Fibroblast of villous mesenchyme (primary cell): ENCODE measurements at regions not wholly inside any gene's neighbourhood (a gene's known extent, or its start where the extent isn't known, plus 50 kb on each side); places are given as distances from the start of the nearest gene placed in this dataset.
A peak's percentile ranks its signal among the peaks of the same experiment; 100 is the strongest.
"Not testable (repeated sequence)": the region's sequence is repeated elsewhere in the genome, so short reads cannot be mapped to it uniquely, and the experiment has no call there.

Experiments
- DNase-seq: peaks from one replicate; pipeline ENCODE4 v3.0.0-alpha.2; 2010; ENCODE audit warnings: low read depth
- H3K4me3 ChIP-seq: 2 replicates; pipeline ENCODE4 v1.5.1; 2011; ENCODE audit warnings: low read depth, mild to moderate bottlenecking, low read length
- CTCF ChIP-seq: IDR thresholded peaks from 2 replicates; pipeline ENCODE4 v1.5.1; 2012; ENCODE audit warnings: low read depth, mild to moderate bottlenecking, low read length; ENCODE audit not compliant: insufficient read depth

- no peak overlapping the region for H3K4me3 ChIP-seq
- no peak for TF ChIP-seq CTCF
- peak; percentile 23 for DNase-seq
These were observed 98.6 kb downstream of the ZIC1 start for GRCh38 chr3:147507638-147508286.

- no peak for DNase-seq
- H3K4me3 ChIP-seq: no peak overlapping the region
- TF ChIP-seq CTCF: no peak
These were observed 100.3 kb downstream of the ZIC1 start for GRCh38 chr3:147509448-147509847.

- TF ChIP-seq CTCF: no peak
- DNase-seq: no peak
These were observed 104.6 kb downstream of the ZIC1 start for GRCh38 chr3:147513785-147514184.

GRCh38 chr3:147514366-147515160 is 105.4 kb downstream of the ZIC1 start:
- TF ChIP-seq CTCF: no peak
- DNase-seq: no peak

More at GRCh38 chr3:147513785-147514184, 104.6 kb downstream of the ZIC1 start:
- no peak overlapping the region for H3K4me3 ChIP-seq

GRCh38 chr3:147518465-147518864 is 109.3 kb downstream of the ZIC1 start:
- no peak overlapping the region for H3K4me3 ChIP-seq
- DNase-seq: no peak
- no peak for TF ChIP-seq CTCF

More at GRCh38 chr3:147514366-147515160, 105.4 kb downstream of the ZIC1 start:
- no peak overlapping the region for H3K4me3 ChIP-seq

GRCh38 chr3:147521646-147522045 is 112.5 kb downstream of the ZIC1 start:
- H3K4me3 ChIP-seq: no peak overlapping the region
- DNase-seq: no peak
- no peak for TF ChIP-seq CTCF

GRCh38 chr3:147522780-147523179 is 113.6 kb downstream of the ZIC1 start:
- not testable (repeated sequence) for DNase-seq, H3K4me3 ChIP-seq
